HG03066 (cell line): ENCODE measurements at regions not wholly inside any gene's neighbourhood (a gene's known extent, or its start where the extent isn't known, plus 50 kb on each side); places are given as distances from the start of the nearest gene placed in this dataset.
"Not testable (repeated sequence)": the region's sequence is repeated elsewhere in the genome, so short reads cannot be mapped to it uniquely, and the experiment has no call there.

Experiments used
- ATAC-seq: cut with Tn5 transposase; IDR thresholded peaks from one replicate; pipeline ENCODE4 v1.9.1; 2021; ENCODE audit warnings: low read depth; ENCODE audit not compliant: unreplicated experiment

- no peak for ATAC-seq
Measured at GRCh38 chr22:48498526-48499331, 1328.9 kb downstream of the BRD1 start.

GRCh38 chr22:48497743-48498520 is 1329.7 kb downstream of the BRD1 start:
- not testable (repeated sequence) for ATAC-seq

GRCh38 chr22:48496987-48497650 is 1330.6 kb downstream of the BRD1 start:
- no peak for ATAC-seq

GRCh38 chr22:48496226-48496845 is 1331.3 kb downstream of the BRD1 start:
- no peak for ATAC-seq

- ATAC-seq, result no peak
Measured at GRCh38 chr22:48495751-48496080, 1332.0 kb downstream of the BRD1 start.

DNA sequence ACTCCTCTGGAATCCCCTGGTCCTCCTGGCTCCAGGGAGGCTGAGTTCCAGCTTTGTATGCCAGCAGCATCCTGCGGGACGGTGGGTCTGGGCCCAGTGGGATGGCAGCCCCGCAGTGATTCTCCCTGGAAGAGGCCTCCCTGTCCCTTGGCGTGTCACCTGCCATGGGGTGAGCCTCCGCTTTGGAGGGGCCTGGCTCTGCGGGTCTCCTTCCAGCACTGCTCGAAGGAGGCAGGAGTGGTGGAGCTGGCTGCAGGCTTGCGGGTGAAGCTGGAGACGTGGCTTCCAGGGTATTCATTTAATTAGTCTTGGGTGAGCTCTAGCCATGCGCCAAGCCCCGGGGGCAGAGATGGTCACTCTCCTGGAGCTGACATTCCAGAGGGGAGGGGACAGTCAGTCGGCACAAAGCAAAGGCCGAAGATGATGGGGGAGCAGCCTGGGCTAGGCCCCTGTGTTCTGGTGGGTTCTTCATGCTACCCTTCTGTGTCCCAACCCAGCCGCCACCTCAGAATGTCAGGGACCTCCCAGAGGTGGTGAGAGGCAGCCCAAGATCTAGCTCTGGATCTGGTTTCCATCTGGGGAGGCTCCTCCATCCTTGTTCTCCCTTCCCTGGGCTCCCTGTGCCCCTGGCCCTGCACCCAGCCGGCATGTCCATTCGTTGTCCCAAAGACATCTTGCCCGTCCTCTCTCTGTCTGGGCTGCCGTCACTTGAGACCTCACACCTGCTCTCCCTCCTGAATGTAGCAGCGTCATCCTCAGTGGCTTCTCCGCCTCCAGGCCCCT is 1332.5 kb downstream of the BRD1 start:
- no peak for ATAC-seq

DNA sequence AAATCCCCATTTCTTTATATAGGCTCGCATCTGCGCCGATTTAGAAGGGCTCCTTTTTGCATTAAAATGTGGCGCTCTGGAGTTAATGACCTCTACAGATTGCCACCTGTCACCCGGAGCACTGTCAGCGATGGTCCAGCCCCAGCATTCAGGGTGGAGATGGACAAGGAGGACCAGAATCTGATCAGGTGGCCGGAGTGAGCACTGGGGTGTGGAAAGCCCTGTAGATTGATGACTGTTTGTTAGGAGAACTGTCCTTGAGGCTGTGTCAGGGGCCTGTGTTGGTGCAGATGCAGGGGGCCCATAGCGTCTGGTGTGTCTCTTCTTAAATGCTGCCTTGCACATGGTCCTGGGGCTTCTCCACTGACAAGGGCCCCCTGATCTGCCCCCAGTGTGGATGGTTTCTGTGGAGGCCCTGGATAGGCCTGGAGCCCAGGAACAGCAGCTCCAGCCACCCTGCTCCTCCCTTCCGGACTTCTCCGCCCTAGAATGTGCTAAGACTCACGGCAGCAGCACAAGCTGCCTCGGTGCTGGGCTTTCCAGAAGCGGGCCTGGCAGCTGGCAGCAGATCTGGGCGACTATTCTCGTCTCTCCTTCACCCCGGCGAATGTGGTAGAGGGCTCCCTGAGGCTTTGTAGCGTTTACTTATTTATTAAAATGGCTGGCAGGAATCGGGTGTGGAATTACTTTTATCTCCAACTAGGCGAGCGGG is 1333.3 kb downstream of the BRD1 start:
- ATAC-seq, result no peak

- ATAC-seq, result no peak
Measured at GRCh38 chr22:48493733-48494132, 1333.9 kb downstream of the BRD1 start.

DNA sequence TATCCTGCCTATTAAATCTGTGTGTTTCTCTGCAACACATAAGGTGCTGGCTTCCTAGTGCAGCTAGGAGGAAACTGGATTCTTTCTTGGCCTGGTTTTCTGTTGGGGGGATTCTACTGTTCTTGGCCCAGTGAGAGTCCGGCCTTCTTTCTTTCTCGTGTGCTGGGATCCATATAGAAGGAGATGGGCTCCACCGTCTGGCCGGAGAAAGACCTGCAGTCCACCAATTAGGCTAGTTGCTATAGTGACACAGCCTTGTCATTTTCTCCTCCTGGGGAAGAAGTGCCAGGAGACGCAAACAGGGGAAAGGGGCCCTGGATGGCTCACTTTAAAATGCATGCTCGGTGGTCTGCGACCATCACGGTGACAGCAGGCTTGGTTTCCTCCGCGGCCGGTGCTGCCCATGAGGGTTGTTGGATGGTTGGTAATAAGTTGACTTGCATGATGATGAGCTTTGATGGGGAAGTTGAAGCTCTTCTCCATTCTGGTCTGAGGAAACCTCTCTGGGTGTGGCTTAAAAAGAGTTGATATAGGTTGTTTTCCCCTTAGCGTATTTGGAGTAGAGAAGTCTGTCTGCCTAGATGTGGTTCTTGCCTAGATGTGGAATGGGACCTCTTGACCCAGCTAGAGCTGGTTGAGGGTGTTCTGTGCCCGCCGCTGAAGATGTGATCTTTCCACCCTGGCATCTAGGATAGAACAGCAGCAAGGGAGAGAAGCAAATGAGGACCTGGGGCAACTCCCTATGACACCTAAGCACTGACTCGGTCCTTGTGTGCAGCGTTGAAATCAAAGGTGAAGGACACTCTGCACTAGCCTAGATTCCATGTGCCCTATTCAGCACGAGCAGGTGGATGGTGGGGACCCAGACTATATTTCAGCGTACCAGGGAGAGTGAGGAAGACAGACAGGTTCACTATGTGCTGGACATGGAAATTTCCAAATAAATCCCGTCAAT is 1335.0 kb downstream of the BRD1 start:
- no peak for ATAC-seq

GRCh38 chr22:48491451-48491941 is 1336.2 kb downstream of the BRD1 start:
- no peak for ATAC-seq

GRCh38 chr22:48490500-48491411 is 1336.9 kb downstream of the BRD1 start:
- no peak for ATAC-seq

GRCh38 chr22:48489551-48490499 is 1337.8 kb downstream of the BRD1 start:
- no peak for ATAC-seq

GRCh38 chr22:48488611-48489511 is 1338.8 kb downstream of the BRD1 start:
- no peak for ATAC-seq

DNA sequence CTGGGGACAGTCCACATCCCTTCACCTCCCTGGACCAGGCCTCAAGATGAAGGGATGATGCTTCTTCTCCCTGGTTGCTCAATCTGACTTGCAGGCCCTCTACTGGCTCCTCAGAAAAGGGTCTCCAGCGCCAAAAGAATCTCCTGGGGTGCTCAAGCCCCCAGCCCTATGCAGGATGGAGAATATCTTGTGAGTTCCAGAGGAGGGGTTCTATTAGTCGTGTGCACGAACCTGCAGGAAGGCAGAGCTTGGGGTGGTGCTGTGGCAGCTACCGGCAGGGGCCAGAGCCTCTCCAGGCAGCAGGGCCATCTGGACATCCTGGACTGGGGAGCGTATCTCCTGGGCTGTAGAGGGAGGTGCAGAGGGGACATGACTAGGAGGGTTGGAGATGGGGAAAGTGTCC is 1339.5 kb downstream of the BRD1 start:
- no peak for ATAC-seq

GRCh38 chr22:48486558-48486957 is 1341.1 kb downstream of the BRD1 start:
- no peak for ATAC-seq
